Loucy (cell line): ENCODE measurements at regions not wholly inside any gene's neighbourhood (a gene's known extent, or its start where the extent isn't known, plus 50 kb on each side); places are given as distances from the start of the nearest gene placed in this dataset.

ENCODE experiments used
- H2AFZ ChIP-seq: fragments of 200-600 bp; sonication (generic); 2 replicates; pipeline ENCODE4 v1.6.0; 2016; ENCODE audit warnings: antibody characterized with exemption, mild to moderate bottlenecking, low read length, moderate library complexity
- H3F3A ChIP-seq: fragments of 200-600 bp; 2 replicates; pipeline ENCODE4 v1.6.0; 2016; ENCODE audit warnings: antibody characterized with exemption, low read depth, mild to moderate bottlenecking
- H3K27me3 ChIP-seq: fragments of 200-600 bp; sonication (generic); 2 replicates; pipeline ENCODE4 v1.6.1; 2014; ENCODE audit warnings: low read length, mild to moderate bottlenecking; ENCODE audit not compliant: insufficient read depth, poor library complexity, severe bottlenecking
- H3K36me3 ChIP-seq: fragments of 200-600 bp; sonication (generic); 2 replicates; pipeline ENCODE4 v1.6.1; 2016; ENCODE audit warnings: low read length; ENCODE audit not compliant: insufficient read depth
- H3K4me1 ChIP-seq: fragments of 200-600 bp; sonication (generic); 2 replicates; pipeline ENCODE4 v1.5.1; 2014; ENCODE audit warnings: low read length, mild to moderate bottlenecking; ENCODE audit not compliant: insufficient read depth, poor library complexity, severe bottlenecking
- H3K4me2 ChIP-seq: fragments of 200-600 bp; sonication (generic); 2 replicates; pipeline ENCODE4 v1.6.0; 2014; ENCODE audit warnings: antibody characterized with exemption, low read length, low read depth, mild to moderate bottlenecking; ENCODE audit not compliant: poor library complexity, severe bottlenecking
- H3K4me3 ChIP-seq: fragments of 200-600 bp; sonication (generic); 2 replicates; pipeline ENCODE4 v1.5.1; 2014; ENCODE audit warnings: low read length, mild to moderate bottlenecking, mixed read lengths; ENCODE audit not compliant: poor library complexity, severe bottlenecking
- H3K79me2 ChIP-seq: fragments of 200-600 bp; sonication (generic); 2 replicates; pipeline ENCODE4 v1.6.1; 2014; ENCODE audit warnings: low read length; ENCODE audit not compliant: insufficient read depth
- H3K9ac ChIP-seq: fragments of 200-600 bp; sonication (generic); 2 replicates; pipeline ENCODE4 v1.6.0; 2014; ENCODE audit warnings: mild to moderate bottlenecking, low read depth, low read length, moderate library complexity; ENCODE audit not compliant: poor library complexity, severe bottlenecking
- H3K9me2 ChIP-seq: fragments of 200-600 bp; sonication (generic); replicated peaks from 2 replicates; pipeline ENCODE4 v1.6.1; 2016; ENCODE audit warnings: low read depth, low read length, mixed read lengths
- H3K9me3 ChIP-seq: fragments of 200-600 bp; sonication (generic); 2 replicates; pipeline ENCODE4 v1.6.1; 2014; ENCODE audit warnings: mild to moderate bottlenecking, antibody characterized with exemption, low read length, low read depth; ENCODE audit not compliant: insufficient read depth
- H4K20me1 ChIP-seq: fragments of 200-600 bp; sonication (generic); 2 replicates; pipeline ENCODE4 v1.6.0; 2014; ENCODE audit warnings: antibody characterized with exemption, low read length, mild to moderate bottlenecking; ENCODE audit not compliant: insufficient read depth, poor library complexity, severe bottlenecking
- CTCF ChIP-seq: fragments of 200-600 bp; sonication (generic); conservative IDR thresholded peaks from 2 replicates; pipeline ENCODE4 v1.5.1; 2014; ENCODE audit warnings: mild to moderate bottlenecking, antibody characterized with exemption, low read length
- EZH2phosphoT487 ChIP-seq: fragments of 200-600 bp; IDR thresholded peaks from 2 replicates; pipeline ENCODE4 v1.6.1; 2018; ENCODE audit warnings: antibody characterized with exemption, mild to moderate bottlenecking, moderate library complexity, borderline replicate concordance

GRCh38 chr11:33539751-33540150 lies 160.9 kb downstream of the C11orf91 start:
- Histone ChIP-seq H3K4me3 (no peak overlapping the region), H3F3A (no peaks in the 10 kb centered on the region), H3K9ac (no peak overlapping the region), H3K27me3 (no peaks in the 10 kb centered on the region), H3K9me3 (no peaks in the 10 kb centered on the region), H3K4me1 (no peaks in the 10 kb centered on the region), H4K20me1 (no peaks in the 10 kb centered on the region), H3K79me2 (no peaks in the 10 kb centered on the region), H3K4me2 (no peak overlapping the region), H2AFZ (no peak overlapping the region), H3K36me3 (no peaks in the 10 kb centered on the region), H3K9me2 (no peaks in the 10 kb centered on the region)
- no peak for TF ChIP-seq EZH2phosphoT487
- no peak for TF ChIP-seq CTCF

DNA sequence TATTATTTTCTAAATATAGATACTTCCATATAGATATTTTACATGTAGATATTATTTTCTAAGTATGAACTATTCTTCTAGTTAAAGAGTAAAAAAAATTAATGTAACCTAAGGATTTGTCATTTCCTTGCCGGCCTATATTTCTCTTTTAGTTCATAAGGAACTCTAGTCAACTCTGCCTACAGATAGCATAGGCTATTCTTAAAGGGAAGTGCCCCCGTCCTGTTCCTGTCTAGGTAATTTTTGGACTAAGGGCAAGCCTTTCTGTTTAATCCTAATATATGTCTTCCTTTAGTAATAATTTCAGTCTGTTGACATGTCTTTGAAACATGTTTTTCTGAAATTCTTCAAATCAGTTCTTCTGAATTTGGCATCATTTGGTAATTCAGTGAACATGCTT lies 161.9 kb downstream of the C11orf91 start:
- no peak overlapping the region for H3K4me3 ChIP-seq
- TF ChIP-seq EZH2phosphoT487 (no peak), CTCF (no peak)
- H3K9me3 ChIP-seq, result no peaks in the 10 kb centered on the region
- no peak overlapping the region for H2AFZ ChIP-seq
- H3K9ac ChIP-seq, result no peak overlapping the region
- H3K9me2 ChIP-seq, result no peaks in the 10 kb centered on the region
- no peaks in the 10 kb centered on the region for H3K4me1 ChIP-seq
- no peaks in the 10 kb centered on the region for H3K27me3 ChIP-seq
- no peak overlapping the region for H3K4me2 ChIP-seq
- H3K36me3 ChIP-seq, result no peaks in the 10 kb centered on the region
- no peaks in the 10 kb centered on the region for H3K79me2 ChIP-seq
- H3F3A ChIP-seq, result no peaks in the 10 kb centered on the region
- no peaks in the 10 kb centered on the region for H4K20me1 ChIP-seq

- Histone ChIP-seq H3K9ac (no peak overlapping the region), H3K9me2 (no peaks in the 10 kb centered on the region), H3K4me3 (no peak overlapping the region), H3K9me3 (no peaks in the 10 kb centered on the region), H3K4me1 (no peaks in the 10 kb centered on the region), H4K20me1 (no peaks in the 10 kb centered on the region), H2AFZ (no peak overlapping the region), H3F3A (no peaks in the 10 kb centered on the region), H3K79me2 (no peaks in the 10 kb centered on the region), H3K36me3 (no peaks in the 10 kb centered on the region), H3K4me2 (no peak overlapping the region), H3K27me3 (no peaks in the 10 kb centered on the region)
- TF ChIP-seq EZH2phosphoT487 (no peak), CTCF (no peak)
Measured at GRCh38 chr11:33536178-33536577, 164.4 kb downstream of the C11orf91 start.
